Ureter (tissue), 1 donor: ENCODE measurements at regions not wholly inside any gene's neighbourhood (a gene's known extent, or its start where the extent isn't known, plus 50 kb on each side); places are given as distances from the start of the nearest gene placed in this dataset.

Experiments used
- DNase-seq: peaks from one replicate; pipeline ENCODE4 v3.0.0-alpha.2; 2020; ENCODE audit warnings: low spot score
- donor health status: DM: yes; HTN: yes; CAD: no.

DNA sequence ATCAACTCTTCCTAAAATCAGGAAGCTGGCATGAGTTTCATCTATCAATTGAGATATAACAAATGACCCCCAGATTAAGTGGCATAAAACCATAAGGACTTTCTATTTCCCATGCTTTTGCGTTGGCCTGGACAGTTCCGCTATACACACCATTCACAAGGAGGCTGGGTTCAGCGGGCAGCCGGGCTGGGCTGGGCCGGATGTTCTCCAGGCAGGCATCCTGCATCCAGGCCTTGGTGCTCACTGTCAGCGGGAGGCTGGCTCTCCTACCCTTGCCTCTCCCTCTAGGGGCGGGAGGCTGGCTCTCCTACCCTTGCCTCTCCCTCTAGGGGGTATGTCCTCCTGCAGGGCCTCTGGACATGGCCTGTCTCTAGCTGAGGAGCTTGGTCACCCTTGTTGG is 266.0 kb upstream of the ARRDC4 start:
- DNase-seq: no peak

- DNase-seq: no peak
These were observed 257.1 kb upstream of the ARRDC4 start for GRCh38 chr15:97703400-97703799.

- DNase-seq: no peak
These were observed 254.4 kb upstream of the ARRDC4 start for GRCh38 chr15:97706059-97706458.

DNA sequence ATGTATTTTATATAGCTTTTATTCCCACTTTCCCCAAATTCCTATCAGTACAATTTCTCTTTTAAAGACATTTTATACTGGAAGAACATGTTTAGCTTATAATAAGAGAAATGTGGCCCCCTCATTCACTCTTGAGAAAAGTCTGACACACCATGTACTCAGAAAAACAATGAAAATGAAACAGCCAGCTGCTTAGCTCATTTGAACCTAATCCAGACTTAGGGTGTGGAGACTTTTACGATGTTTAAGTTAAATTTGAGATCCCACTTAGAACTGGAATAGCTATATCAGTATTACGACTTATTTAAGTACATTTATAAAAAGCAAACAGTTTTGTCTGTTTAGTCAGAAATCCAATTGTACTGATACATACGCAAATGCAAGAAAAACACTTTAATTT is 252.3 kb upstream of the ARRDC4 start:
- no peak for DNase-seq

- DNase-seq: no peak
These were observed 248.0 kb upstream of the ARRDC4 start for GRCh38 chr15:97712530-97712929.

GRCh38 chr15:97717806-97718205 is 242.7 kb upstream of the ARRDC4 start:
- DNase-seq: no peak

- DNase-seq: no peak
These were observed 242.0 kb upstream of the ARRDC4 start for GRCh38 chr15:97718509-97718908.

GRCh38 chr15:97728791-97729190 is 231.7 kb upstream of the ARRDC4 start:
- DNase-seq: no peak

DNA sequence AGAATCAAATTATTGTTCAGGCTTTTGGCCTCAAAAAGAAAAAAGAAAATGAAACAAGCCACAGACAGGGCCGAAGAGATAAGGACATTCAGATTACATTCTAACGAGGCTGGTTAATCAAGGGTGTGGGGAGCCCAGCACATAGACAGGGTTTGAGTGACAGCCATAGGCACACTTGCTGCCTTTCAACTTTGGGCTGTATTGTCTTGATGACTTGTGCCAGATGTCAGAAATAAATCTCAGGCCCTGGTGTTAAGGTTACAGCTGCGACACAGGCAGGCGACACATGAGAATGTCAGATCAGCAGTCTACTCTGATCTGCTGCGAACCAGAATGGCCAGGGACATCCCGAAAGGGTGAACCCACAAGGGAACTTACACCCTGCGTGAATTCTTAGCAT is 231.2 kb upstream of the ARRDC4 start:
- DNase-seq: no peak

- DNase-seq: no peak
These were observed 230.2 kb upstream of the ARRDC4 start for GRCh38 chr15:97730315-97730714.

- DNase-seq: no peak
These were observed 228.6 kb upstream of the ARRDC4 start for GRCh38 chr15:97731859-97732258.

DNA sequence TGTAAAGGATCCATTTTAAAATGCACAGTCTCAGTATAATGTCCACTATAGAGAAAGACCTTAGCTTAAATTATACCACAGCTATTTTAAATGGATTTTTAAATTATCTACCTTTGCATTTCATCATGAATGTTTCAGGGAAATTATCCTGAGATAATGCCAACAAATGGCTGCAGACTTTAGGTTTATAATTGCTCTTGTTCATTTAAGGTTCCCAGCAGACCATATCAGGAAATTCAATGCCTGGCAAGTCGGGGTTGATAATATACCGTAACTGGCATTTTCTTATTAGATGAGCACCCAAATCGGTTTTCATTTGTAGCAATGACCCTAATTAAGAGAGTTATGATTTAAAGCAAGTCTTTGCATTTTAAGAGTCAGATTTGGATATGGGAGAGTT is 227.1 kb upstream of the ARRDC4 start:
- no peak for DNase-seq

- DNase-seq: no peak
These were observed 223.8 kb upstream of the ARRDC4 start for GRCh38 chr15:97736748-97737147.

DNA sequence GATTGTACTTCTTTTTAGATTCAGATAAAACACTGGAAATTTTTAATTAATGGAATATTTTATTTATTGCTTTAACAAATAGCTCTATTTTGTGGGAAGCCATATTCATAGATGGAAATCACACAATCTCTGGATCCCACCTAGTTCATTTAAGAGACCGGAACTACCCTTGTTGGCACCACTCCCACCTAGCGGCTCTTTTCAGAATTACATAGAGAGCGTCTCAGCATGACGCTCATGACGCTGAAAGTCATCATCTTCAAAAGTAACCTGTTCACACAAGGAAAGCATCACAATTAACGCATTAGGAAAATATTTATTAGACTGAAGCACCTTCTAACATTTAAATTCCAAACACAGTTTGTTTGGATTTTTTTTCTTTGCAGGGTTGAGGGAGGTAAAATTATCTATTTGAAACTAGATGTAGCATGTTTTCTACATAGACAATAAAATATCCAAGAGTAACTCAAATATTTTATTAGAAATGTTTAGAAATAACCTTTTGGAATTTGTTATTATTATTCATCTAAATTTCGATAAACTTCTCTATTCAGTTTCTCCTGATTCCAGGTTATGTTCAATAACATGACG is 214.9 kb upstream of the ARRDC4 start:
- DNase-seq: no peak

- DNase-seq: no peak
These were observed 213.2 kb upstream of the ARRDC4 start for GRCh38 chr15:97747342-97747741.

GRCh38 chr15:97748576-97748975 is 211.9 kb upstream of the ARRDC4 start:
- DNase-seq: no peak

- no peak for DNase-seq
These were observed 210.4 kb upstream of the ARRDC4 start for GRCh38 chr15:97750060-97750459.

GRCh38 chr15:97755726-97756125 is 204.8 kb upstream of the ARRDC4 start:
- DNase-seq: no peak

DNA sequence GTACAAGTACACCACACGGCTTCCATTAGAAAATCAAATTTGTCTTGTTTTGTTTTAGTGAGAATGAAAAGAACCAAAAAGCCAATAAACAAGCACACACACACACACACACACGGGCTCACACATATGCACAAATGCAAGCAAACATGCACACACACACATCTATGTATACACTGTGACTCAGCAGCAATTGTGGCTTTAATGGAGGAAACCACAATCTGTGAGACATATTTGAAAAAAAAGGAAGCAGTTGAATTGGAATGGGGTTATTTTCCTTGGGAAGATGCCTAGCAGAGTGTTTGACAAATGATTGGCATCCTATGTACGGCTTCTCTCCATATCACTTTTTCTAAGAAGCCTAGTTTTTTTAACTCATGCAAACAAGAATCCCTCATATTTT is 201.1 kb upstream of the ARRDC4 start:
- DNase-seq: no peak

DNA sequence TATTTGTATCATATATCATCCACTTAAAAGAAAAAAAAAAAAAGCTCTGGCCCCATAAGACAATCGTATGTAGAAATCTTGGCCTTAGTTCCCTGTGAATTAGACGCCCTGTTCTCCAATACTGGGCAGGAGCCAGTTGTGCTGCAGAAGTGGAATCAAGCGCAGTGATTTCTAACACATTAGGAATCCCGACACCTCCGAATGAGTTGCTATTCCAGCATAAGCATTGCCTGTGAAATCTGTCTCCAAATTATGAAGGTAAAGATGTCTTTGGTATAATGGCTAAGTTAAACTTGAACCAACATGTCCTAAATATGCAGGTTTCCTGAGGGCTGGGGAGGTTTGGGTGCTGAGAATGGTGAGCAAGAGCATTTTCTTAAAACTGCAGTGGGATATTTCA is 199.4 kb upstream of the ARRDC4 start:
- DNase-seq: no peak

GRCh38 chr15:97783240-97783639 is 177.3 kb upstream of the ARRDC4 start:
- DNase-seq: no peak

DNA sequence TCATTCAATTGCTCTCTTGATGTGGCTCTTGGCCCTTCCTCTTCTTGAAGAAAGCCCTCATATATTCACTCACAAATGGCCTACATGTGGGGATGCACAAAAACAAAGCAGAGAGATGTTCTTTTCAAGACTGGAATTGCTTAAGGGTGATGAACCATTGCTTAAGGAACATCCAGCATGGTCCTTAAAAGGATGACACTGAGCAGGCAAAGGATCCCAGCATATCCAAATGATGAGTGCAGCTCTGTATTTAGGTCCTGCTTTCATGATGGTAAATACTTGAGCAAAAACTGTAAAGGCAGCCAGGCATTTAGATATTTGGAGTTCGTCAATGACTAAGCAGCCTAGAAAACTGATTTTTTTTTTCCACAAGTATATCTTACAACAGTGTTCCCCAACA is 173.8 kb upstream of the ARRDC4 start:
- DNase-seq: no peak

DNA sequence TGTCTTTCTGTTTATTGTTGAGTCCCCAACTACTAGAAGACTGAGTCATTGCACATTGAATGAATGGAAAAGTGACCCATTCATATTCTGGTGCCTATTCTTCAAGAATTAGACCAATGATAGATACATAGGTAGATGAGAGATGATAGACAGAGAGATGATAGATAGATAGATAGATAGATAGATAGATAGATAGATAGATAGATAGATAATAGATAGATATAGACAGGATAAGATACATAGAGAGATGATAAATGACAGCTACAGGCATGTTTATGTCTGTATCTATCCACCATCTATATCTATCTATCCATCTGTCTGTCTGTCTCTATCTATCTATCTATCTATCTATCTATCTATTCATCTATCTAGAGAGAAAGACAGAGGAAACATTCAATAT is 170.3 kb upstream of the ARRDC4 start:
- no peak for DNase-seq
